ENCODE measurements at regions not wholly inside any gene's neighbourhood (a gene's known extent, or its start where the extent isn't known, plus 50 kb on each side); places are given as distances from the start of the nearest gene placed in this dataset.

- no peaks in the 10 kb centered on the region for H3K36me3 ChIP-seq (ENCODE audit: low read depth, missing control alignments)
- DNase-seq: no peak
- no peak overlapping the region for H3K27ac ChIP-seq
- no peaks in the 10 kb centered on the region for H3K4me1 ChIP-seq
- TF ChIP-seq CTCF (IDR thresholded peaks at IDR 0.05): no peak
- TF ChIP-seq POLR2A (IDR thresholded peaks at IDR 0.05): no peak
- WGBS, 2 donors: 70 to 76% methylated on average over 4 of the region's 4 CpGs
- intact Hi-C loops (cut with DNase I; ENCODE audit: low total_unique reads): no loop called here
- no peaks in the 10 kb centered on the region for H3K9me3 ChIP-seq
- no peak overlapping the region for H3K4me3 ChIP-seq
- no peaks in the 10 kb centered on the region for H3K27me3 ChIP-seq
These were observed 70.3 kb upstream of the HEY2 start for GRCh38 chr6:125679128-125679527.

DNA sequence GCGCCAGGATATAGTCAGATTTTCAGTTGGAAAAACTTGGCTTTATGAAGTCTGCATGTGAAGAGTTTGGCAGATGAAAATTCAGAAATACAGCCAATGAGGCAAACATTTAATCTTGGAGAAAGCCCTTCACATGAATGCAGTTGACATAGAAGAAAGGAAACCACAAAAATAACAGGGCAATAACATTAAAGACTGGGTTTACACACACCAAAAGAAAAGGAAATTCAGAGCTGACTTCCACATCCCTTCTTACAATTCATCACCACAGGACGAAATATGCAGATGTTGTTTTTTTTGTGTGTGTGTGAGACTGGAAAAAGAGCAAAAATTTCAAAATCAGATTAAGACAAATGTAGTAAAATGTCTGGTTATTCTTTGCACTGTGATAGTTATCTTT lies 69.8 kb upstream of the HEY2 start:
- Histone ChIP-seq H3K4me3 (no peak overlapping the region), H3K27ac (no peak overlapping the region)
- 74 to 75% methylated on average over 2 of the region's 2 CpGs for WGBS, 2 donors

DNA sequence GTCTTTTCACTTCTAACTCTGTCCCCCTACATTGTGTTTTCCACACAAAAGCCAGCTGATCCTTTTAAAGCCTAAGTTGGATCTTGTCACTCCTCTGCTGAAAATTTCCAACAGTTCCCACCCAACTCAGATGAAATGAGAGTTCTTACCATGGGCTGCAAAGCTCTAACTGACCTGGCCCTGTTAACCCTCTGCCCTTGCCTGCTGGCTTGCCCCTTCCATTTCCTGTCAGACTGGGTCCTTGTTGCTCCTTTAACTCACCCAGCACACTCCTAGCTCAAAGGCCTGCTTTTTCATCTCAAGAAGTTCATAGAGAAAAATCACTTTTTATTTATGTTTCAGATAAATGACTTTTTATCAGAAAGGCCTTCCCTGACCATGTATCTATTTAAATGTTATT lies 66.5 kb upstream of the HEY2 start:
- Histone ChIP-seq H3K27ac (no peak overlapping the region), H3K27me3 (no peaks in the 10 kb centered on the region), H3K36me3 (ENCODE audit: low read depth, missing control alignments) (no peaks in the 10 kb centered on the region), H3K4me1 (no peaks in the 10 kb centered on the region), H3K4me3 (no peak overlapping the region), H3K9me3 (no peaks in the 10 kb centered on the region)
- intact Hi-C loops (cut with DNase I; ENCODE audit: low total_unique reads): no loop called here
- TF ChIP-seq POLR2A (IDR thresholded peaks at IDR 0.05) (no peak), CTCF (IDR thresholded peaks at IDR 0.05) (no peak)
- DNase-seq: no peak

More for the DNA sequence above, 69.8 kb upstream of the HEY2 start:
- Histone ChIP-seq H3K9me3 (no peaks in the 10 kb centered on the region), H3K27me3 (no peaks in the 10 kb centered on the region), H3K4me1 (no peaks in the 10 kb centered on the region), H3K36me3 (ENCODE audit: low read depth, missing control alignments) (no peaks in the 10 kb centered on the region)
- intact Hi-C loops (cut with DNase I; ENCODE audit: low total_unique reads): no loop called here
- no peak for DNase-seq
- TF ChIP-seq CTCF (IDR thresholded peaks at IDR 0.05) (no peak), POLR2A (IDR thresholded peaks at IDR 0.05) (no peak)

DNA sequence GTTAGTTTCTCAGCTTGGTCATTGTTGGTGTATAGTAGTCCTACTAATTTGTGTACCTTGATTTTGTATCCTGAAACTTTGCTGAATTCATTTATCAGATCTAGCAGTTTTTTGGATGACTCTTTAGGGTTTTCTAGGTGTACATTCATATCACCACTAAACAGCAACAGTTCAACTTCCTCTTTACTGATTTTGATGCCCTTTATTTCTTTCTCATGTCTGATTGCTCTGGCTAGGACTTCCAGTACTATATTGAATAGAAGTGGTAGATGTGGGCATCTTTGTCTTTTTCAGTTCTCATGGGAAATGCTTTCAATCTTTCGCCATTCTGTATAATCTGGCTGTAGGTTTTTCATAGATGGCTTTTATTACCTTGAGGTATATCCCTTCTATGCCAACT lies 61.3 kb upstream of the HEY2 start:
- intact Hi-C loops (cut with DNase I; ENCODE audit: low total_unique reads): no loop called here
- 95 to 100% methylated on average over 1 of the region's 1 CpG for WGBS, 2 donors
- Histone ChIP-seq H3K27ac (no peak overlapping the region), H3K4me1 (no peaks in the 10 kb centered on the region), H3K9me3 (no peaks in the 10 kb centered on the region), H3K4me3 (no peak overlapping the region), H3K36me3 (ENCODE audit: low read depth, missing control alignments) (no peaks in the 10 kb centered on the region), H3K27me3 (no peaks in the 10 kb centered on the region)
- DNase-seq: no peak
- no peak for TF ChIP-seq CTCF (IDR thresholded peaks at IDR 0.05)
- TF ChIP-seq POLR2A (IDR thresholded peaks at IDR 0.05): no peak

GRCh38 chr6:125693480-125693879 lies 56.0 kb upstream of the HEY2 start:
- Histone ChIP-seq H3K27ac (no peak overlapping the region), H3K4me1 (no peaks in the 10 kb centered on the region), H3K4me3 (no peak overlapping the region), H3K36me3 (ENCODE audit: low read depth, missing control alignments) (no peaks in the 10 kb centered on the region), H3K27me3 (no peaks in the 10 kb centered on the region), H3K9me3 (no peaks in the 10 kb centered on the region)
- DNase-seq: no peak
- 0 to 57% methylated on average over 1 of the region's 1 CpG for WGBS, 2 donors
- TF ChIP-seq POLR2A (IDR thresholded peaks at IDR 0.05): no peak
- no peak for TF ChIP-seq CTCF (IDR thresholded peaks at IDR 0.05)
- intact Hi-C loops (cut with DNase I; ENCODE audit: low total_unique reads): no loop called here
